Muscle of back (tissue), 3 donors: ENCODE measurements at regions not wholly inside any gene's neighbourhood (a gene's known extent, or its start where the extent isn't known, plus 50 kb on each side); places are given as distances from the start of the nearest gene placed in this dataset.
A peak's percentile ranks its signal among the peaks of the same experiment; 100 is the strongest.

Experiments used
- DNase-seq, 3 donors: peaks; one replicate each; pipeline versions ENCODE4 v3.0.0 to v3.0.0-alpha.2; 2013

GRCh38 chr5:4630031-4630430, 510.1 kb upstream of the ADAMTS16 start:
- DNase-seq: no peak

GRCh38 chr5:4634342-4634741, 505.8 kb upstream of the ADAMTS16 start:
- DNase-seq: no peak

GRCh38 chr5:4636378-4636777, 503.8 kb upstream of the ADAMTS16 start:
- no peak for DNase-seq

- DNase-seq: no peak
Measured at GRCh38 chr5:4639946-4640345, 500.2 kb upstream of the ADAMTS16 start.

GRCh38 chr5:4640795-4641194, 499.3 kb upstream of the ADAMTS16 start:
- peak; percentile 15 to 42 (median 30) for DNase-seq

- no peak for DNase-seq
Measured at GRCh38 chr5:4642525-4642924, 497.6 kb upstream of the ADAMTS16 start.

- no peak for DNase-seq
Measured at GRCh38 chr5:4643190-4643589, 496.9 kb upstream of the ADAMTS16 start.

- DNase-seq: no peak
Measured at GRCh38 chr5:4643960-4644359, 496.2 kb upstream of the ADAMTS16 start.

GRCh38 chr5:4646715-4647375, 493.3 kb upstream of the ADAMTS16 start:
- no peak for DNase-seq

GRCh38 chr5:4647955-4648354, 492.2 kb upstream of the ADAMTS16 start:
- no peak for DNase-seq

GRCh38 chr5:4651806-4652565, 488.1 kb upstream of the ADAMTS16 start:
- DNase-seq: no peak

- no peak for DNase-seq
Measured at GRCh38 chr5:4653475-4653874, 486.7 kb upstream of the ADAMTS16 start.

- no peak for DNase-seq
Measured at GRCh38 chr5:4659851-4660250, 480.3 kb upstream of the ADAMTS16 start.

- DNase-seq: no peak
Measured at GRCh38 chr5:4661326-4661725, 478.8 kb upstream of the ADAMTS16 start.

GRCh38 chr5:4661836-4662235, 478.3 kb upstream of the ADAMTS16 start:
- peak in 1 of 3 donors; percentile 30 for DNase-seq

GRCh38 chr5:4662756-4663155, 477.4 kb upstream of the ADAMTS16 start:
- DNase-seq: no peak

- no peak for DNase-seq
Measured at GRCh38 chr5:4665911-4666310, 474.2 kb upstream of the ADAMTS16 start.

GRCh38 chr5:4674166-4674565, 466.0 kb upstream of the ADAMTS16 start:
- DNase-seq: no peak

- no peak for DNase-seq
Measured at GRCh38 chr5:4676934-4677333, 463.2 kb upstream of the ADAMTS16 start.

GRCh38 chr5:4684946-4685345, 455.2 kb upstream of the ADAMTS16 start:
- DNase-seq: no peak

- DNase-seq: no peak
Measured at GRCh38 chr5:4698596-4698995, 441.5 kb upstream of the ADAMTS16 start.

- DNase-seq: no peak
Measured at GRCh38 chr5:4699592-4699991, 440.5 kb upstream of the ADAMTS16 start.

GRCh38 chr5:4700069-4700468, 440.1 kb upstream of the ADAMTS16 start:
- DNase-seq: peak; percentile 56 to 73 (median 59)

- no peak for DNase-seq
Measured at GRCh38 chr5:4700871-4701270, 439.3 kb upstream of the ADAMTS16 start.
